H9 (cell line): ENCODE measurements at regions not wholly inside any gene's neighbourhood (a gene's known extent, or its start where the extent isn't known, plus 50 kb on each side); places are given as distances from the start of the nearest gene placed in this dataset.

ENCODE experiments used
- DNase-seq: peaks from one replicate; pipeline ENCODE4 v3.0.0-alpha.2; 2017
- H2AFZ ChIP-seq: one replicate; pipeline ENCODE4 v1.6.1; 2013; ENCODE audit warnings: mild to moderate bottlenecking, low read length, control low read depth, moderate library complexity
- H2AK5ac ChIP-seq: 2 replicates; pipeline ENCODE4 v1.6.1; 2013; ENCODE audit warnings: low read length, control low read depth, mixed read lengths; ENCODE audit not compliant: insufficient read length
- H2BK120ac ChIP-seq: one replicate; pipeline ENCODE4 v1.6.1; 2013; ENCODE audit warnings: low read depth, mild to moderate bottlenecking, low read length, control low read depth, inconsistent platforms; ENCODE audit not compliant: poor library complexity, severe bottlenecking
- H2BK12ac ChIP-seq: 2 replicates; pipeline ENCODE4 v1.6.1; 2013; ENCODE audit warnings: low read length, control low read depth, mixed read lengths, low read depth; ENCODE audit not compliant: insufficient read length
- H2BK15ac ChIP-seq: 2 replicates; pipeline ENCODE4 v1.6.1; 2013; ENCODE audit warnings: low read depth, low read length, control low read depth
- H2BK20ac ChIP-seq: one replicate; pipeline ENCODE4 v1.6.1; 2013; ENCODE audit warnings: low read depth, mild to moderate bottlenecking, low read length, control low read depth, inconsistent platforms; ENCODE audit not compliant: poor library complexity, severe bottlenecking
- H2BK5ac ChIP-seq: 2 replicates; pipeline ENCODE4 v1.6.1; 2013; ENCODE audit warnings: low read length, control low read depth, mixed read lengths; ENCODE audit not compliant: insufficient read length
- H3K14ac ChIP-seq: 2 replicates; pipeline ENCODE4 v1.6.1; 2013; ENCODE audit warnings: low read length, control low read depth; ENCODE audit not compliant: insufficient read depth
- H3K18ac ChIP-seq: 2 replicates; pipeline ENCODE4 v1.6.1; 2013; ENCODE audit warnings: low read depth, mild to moderate bottlenecking, mixed read lengths, low read length, control low read depth; ENCODE audit not compliant: insufficient read length
- H3K23ac ChIP-seq: 2 replicates; pipeline ENCODE4 v1.6.1; 2013; ENCODE audit warnings: low read length, control low read depth, mixed read lengths, low read depth; ENCODE audit not compliant: insufficient read length
- H3K23me2 ChIP-seq: 2 replicates; pipeline ENCODE4 v1.6.1; 2013; ENCODE audit warnings: low read depth, mild to moderate bottlenecking, mixed read lengths, low read length, control low read depth; ENCODE audit not compliant: insufficient read length, poor library complexity, severe bottlenecking
- H3K27ac ChIP-seq: 2 replicates; pipeline ENCODE4 v1.5.1; 2013; ENCODE audit warnings: low read length, control low read depth, mixed read lengths, low read depth; ENCODE audit not compliant: insufficient read length
- H3K27me3 ChIP-seq: 2 replicates; pipeline ENCODE4 v1.6.1; 2013; ENCODE audit warnings: low read length, control low read depth, inconsistent platforms; ENCODE audit not compliant: insufficient read depth
- H3K4ac ChIP-seq: 2 replicates; pipeline ENCODE4 v1.6.1; 2013; ENCODE audit warnings: low read depth, mild to moderate bottlenecking, control low read depth, inconsistent platforms, low read length, moderate library complexity
- H3K4me1 ChIP-seq: 2 replicates; pipeline ENCODE4 v1.6.1; 2013; ENCODE audit warnings: low read length, control low read depth, inconsistent platforms; ENCODE audit not compliant: insufficient read depth
- H3K4me2 ChIP-seq: 2 replicates; pipeline ENCODE4 v1.6.1; 2013; ENCODE audit warnings: low read length, control low read depth, mixed read lengths; ENCODE audit not compliant: insufficient read length, insufficient read depth
- H3K56ac ChIP-seq: 2 replicates; pipeline ENCODE4 v1.6.1; 2013; ENCODE audit warnings: low read depth, mild to moderate bottlenecking, mixed read lengths, low read length, control low read depth; ENCODE audit not compliant: insufficient read length
- H3K79me1 ChIP-seq: 2 replicates; pipeline ENCODE4 v1.6.1; 2013; ENCODE audit warnings: low read depth, mild to moderate bottlenecking, moderate library complexity, low read length, control low read depth, inconsistent platforms; ENCODE audit not compliant: insufficient read depth, poor library complexity, severe bottlenecking
- H3K79me2 ChIP-seq: 2 replicates; pipeline ENCODE4 v1.6.1; 2013; ENCODE audit warnings: low read length, control low read depth, inconsistent platforms; ENCODE audit not compliant: insufficient read depth
- H3K9ac ChIP-seq: 2 replicates; pipeline ENCODE4 v1.6.1; 2013; ENCODE audit warnings: low read length, control low read depth, mixed read lengths; ENCODE audit not compliant: insufficient read length; ENCODE audit errors: extremely low read depth
- H3K9me3 ChIP-seq: one replicate; pipeline ENCODE4 v1.6.1; 2013; ENCODE audit warnings: low read depth, low read length, inconsistent platforms; ENCODE audit not compliant: control insufficient read depth
- H3T11ph ChIP-seq: one replicate; pipeline ENCODE4 v1.6.1; 2013; ENCODE audit warnings: mild to moderate bottlenecking, low read length, control low read depth, inconsistent platforms
- H4K20me1 ChIP-seq: one replicate; pipeline ENCODE4 v1.6.1; 2013; ENCODE audit not compliant: control insufficient read depth, insufficient read length, insufficient read depth
- H4K5ac ChIP-seq: 2 replicates; pipeline ENCODE4 v1.6.1; 2013; ENCODE audit warnings: low read depth, mild to moderate bottlenecking, mixed read lengths, low read length, control low read depth; ENCODE audit not compliant: insufficient read length
- H4K8ac ChIP-seq: replicated peaks from 2 replicates; pipeline ENCODE4 v1.6.1; 2013; ENCODE audit warnings: low read length, control low read depth, mixed read lengths, low read depth; ENCODE audit not compliant: insufficient read length
- H4K91ac ChIP-seq: 2 replicates; pipeline ENCODE4 v1.6.1; 2013; ENCODE audit warnings: low read depth, mild to moderate bottlenecking, moderate library complexity, mixed read lengths, low read length, control low read depth; ENCODE audit not compliant: insufficient read length
- H3K27ac Mint-ChIP-seq, 3 experiments: 2 replicates in 2 of 3; 3 replicates in 1 of 3; pipeline ENCODE4 v1.8.0; 2020 to 2021; ENCODE audit warnings: mixed read lengths in 3 of 3, mild to moderate bottlenecking in 1 of 3, moderate library complexity in 1 of 3
- H3K27me3 Mint-ChIP-seq: 2 replicates; pipeline ENCODE4 v1.8.0; 2021; ENCODE audit warnings: low read depth, mild to moderate bottlenecking, moderate library complexity, mixed read lengths
- H3K36me3 Mint-ChIP-seq, 3 experiments: 2 replicates in 2 of 3; 3 replicates in 1 of 3; pipeline ENCODE4 v1.8.0; 2020 to 2021; ENCODE audit warnings: low read depth in 3 of 3, mixed read lengths in 3 of 3; ENCODE audit not compliant: insufficient read depth in 1 of 3
- H3K4me1 Mint-ChIP-seq, 2 experiments: 2 replicates each; pipeline ENCODE4 v1.8.0; 2020; ENCODE audit warnings: mixed read lengths in 2 of 2
- H3K4me3 Mint-ChIP-seq, 2 experiments: 2 replicates in 1 of 2; 3 replicates in 1 of 2; pipeline ENCODE4 v1.8.0; 2020 to 2021; ENCODE audit warnings: mild to moderate bottlenecking in 2 of 2, mixed read lengths in 2 of 2, moderate library complexity in 1 of 2
- H3K9me3 Mint-ChIP-seq, 2 experiments: 2 replicates in 1 of 2; 3 replicates in 1 of 2; pipeline ENCODE4 v1.8.0; 2020; ENCODE audit warnings: mild to moderate bottlenecking in 2 of 2, mixed read lengths in 2 of 2, moderate library complexity in 1 of 2
- WGBS: extraction: QIAGEN DNeasy Blood & Tissue Kit; methylation state at CpG from one replicate; pipeline ENCODE4 v1.1.7; 2013; ENCODE audit warnings: missing lambda C conversion rate, low lambda C conversion rate, mixed read lengths; ENCODE audit not compliant: insufficient read length; ENCODE audit errors: extremely low coverage; 5-methylcytosine and 5-hydroxymethylcytosine counted together
- TF ChIP-seq, protein P1 (sequence below): fragments of 200-600 bp; sonication (generic); conservative IDR thresholded peaks from 3 replicates; pipeline ENCODE4 v1.8.0; 2021; ENCODE audit warnings: antibody characterized with exemption, mild to moderate bottlenecking

DNA sequence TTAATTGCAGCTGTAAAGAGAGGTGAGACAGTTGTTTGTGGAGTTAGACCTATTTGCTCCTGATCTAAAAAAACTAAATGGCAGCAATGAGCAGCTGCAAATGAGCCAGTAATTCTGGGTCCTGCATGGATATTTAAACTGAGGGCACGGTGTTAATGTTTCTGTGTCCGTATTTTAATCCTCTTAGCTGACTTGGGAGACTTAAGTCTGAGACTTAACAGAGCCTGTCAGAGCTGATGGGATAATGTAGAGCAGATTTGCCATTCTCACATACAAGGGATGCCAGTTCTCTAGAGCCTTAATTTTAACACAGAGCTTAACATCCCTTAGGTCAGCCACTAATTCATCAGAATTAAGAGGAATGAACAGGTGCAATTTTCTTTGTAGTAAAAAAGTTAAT, 178.6 kb upstream of the PDE3A start:
- no peaks in the 10 kb centered on the region for H3K9me3 Mint-ChIP-seq
- Histone ChIP-seq H4K8ac (no peak overlapping the region), H3K79me1 (no peaks in the 10 kb centered on the region), H3K9ac (no peak overlapping the region), H2BK15ac (no peak overlapping the region), H3K27ac (no peak overlapping the region), H3K14ac (no peak overlapping the region), H3K56ac (no peak overlapping the region), H3K18ac (no peak overlapping the region), H3K4me2 (no peak overlapping the region), H3K23me2 (no peaks in the 10 kb centered on the region), H4K91ac (no peak overlapping the region), H3T11ph (no peak overlapping the region), H3K23ac (no peak overlapping the region), H2AK5ac (no peak overlapping the region), H2BK20ac (no peak overlapping the region), H3K4me1 (no peaks in the 10 kb centered on the region), H4K20me1 (no peaks in the 10 kb centered on the region), H3K9me3 (no peaks in the 10 kb centered on the region), H3K4ac (no peak overlapping the region), H2BK12ac (no peak overlapping the region), H2BK120ac (no peak overlapping the region), H4K5ac (no peak overlapping the region), H2AFZ (no peak overlapping the region), H2BK5ac (no peak overlapping the region), H3K27me3 (no peaks in the 10 kb centered on the region), H3K79me2 (no peaks in the 10 kb centered on the region)
- DNase-seq = no peak
- WGBS = no CpG with 5 or more reads among the region's 2 CpGs
- no peak overlapping the region for H3K4me3 Mint-ChIP-seq
- no peaks in the 10 kb centered on the region for H3K36me3 Mint-ChIP-seq
- H3K27ac Mint-ChIP-seq = no peak overlapping the region
- H3K27me3 Mint-ChIP-seq = no peaks in the 10 kb centered on the region
- TF ChIP-seq, protein P1, sequence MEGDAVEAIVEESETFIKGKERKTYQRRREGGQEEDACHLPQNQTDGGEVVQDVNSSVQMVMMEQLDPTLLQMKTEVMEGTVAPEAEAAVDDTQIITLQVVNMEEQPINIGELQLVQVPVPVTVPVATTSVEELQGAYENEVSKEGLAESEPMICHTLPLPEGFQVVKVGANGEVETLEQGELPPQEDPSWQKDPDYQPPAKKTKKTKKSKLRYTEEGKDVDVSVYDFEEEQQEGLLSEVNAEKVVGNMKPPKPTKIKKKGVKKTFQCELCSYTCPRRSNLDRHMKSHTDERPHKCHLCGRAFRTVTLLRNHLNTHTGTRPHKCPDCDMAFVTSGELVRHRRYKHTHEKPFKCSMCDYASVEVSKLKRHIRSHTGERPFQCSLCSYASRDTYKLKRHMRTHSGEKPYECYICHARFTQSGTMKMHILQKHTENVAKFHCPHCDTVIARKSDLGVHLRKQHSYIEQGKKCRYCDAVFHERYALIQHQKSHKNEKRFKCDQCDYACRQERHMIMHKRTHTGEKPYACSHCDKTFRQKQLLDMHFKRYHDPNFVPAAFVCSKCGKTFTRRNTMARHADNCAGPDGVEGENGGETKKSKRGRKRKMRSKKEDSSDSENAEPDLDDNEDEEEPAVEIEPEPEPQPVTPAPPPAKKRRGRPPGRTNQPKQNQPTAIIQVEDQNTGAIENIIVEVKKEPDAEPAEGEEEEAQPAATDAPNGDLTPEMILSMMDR = no peak
- peaks cover 7 to 12% of the 10 kb centered on the region in 2 experiments for H3K4me1 Mint-ChIP-seq
